Right kidney (tissue), 1 donor: ENCODE measurements at regions not wholly inside any gene's neighbourhood (a gene's known extent, or its start where the extent isn't known, plus 50 kb on each side); places are given as distances from the start of the nearest gene placed in this dataset.
A peak's percentile ranks its signal among the peaks of the same experiment; 100 is the strongest.
"Not testable (repeated sequence)": the region's sequence is repeated elsewhere in the genome, so short reads cannot be mapped to it uniquely, and the experiment has no call there.

ENCODE experiments used
- DNase-seq: peaks from one replicate; pipeline ENCODE4 v3.0.0-alpha.2; 2016

DNA sequence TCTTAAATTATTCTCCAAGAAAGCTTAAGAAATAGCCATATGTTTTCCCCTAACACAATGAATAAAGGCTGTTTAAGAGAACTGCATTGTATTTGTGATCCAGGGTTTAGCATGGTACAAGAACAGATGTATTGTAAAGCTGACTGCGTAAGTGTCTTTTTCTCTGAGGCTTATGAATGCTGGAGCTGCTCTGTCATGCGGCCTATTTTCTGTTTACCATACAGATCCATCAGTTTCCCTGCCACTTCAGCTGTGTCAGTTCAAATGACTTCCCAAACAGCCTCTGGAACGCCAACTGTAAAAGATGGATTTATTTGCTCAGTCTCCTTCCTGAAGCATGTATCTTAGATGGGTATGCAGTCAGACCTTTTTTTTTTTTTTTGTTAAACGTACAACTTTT, 419.3 kb upstream of the HS3ST5 start:
- no peak for DNase-seq

DNA sequence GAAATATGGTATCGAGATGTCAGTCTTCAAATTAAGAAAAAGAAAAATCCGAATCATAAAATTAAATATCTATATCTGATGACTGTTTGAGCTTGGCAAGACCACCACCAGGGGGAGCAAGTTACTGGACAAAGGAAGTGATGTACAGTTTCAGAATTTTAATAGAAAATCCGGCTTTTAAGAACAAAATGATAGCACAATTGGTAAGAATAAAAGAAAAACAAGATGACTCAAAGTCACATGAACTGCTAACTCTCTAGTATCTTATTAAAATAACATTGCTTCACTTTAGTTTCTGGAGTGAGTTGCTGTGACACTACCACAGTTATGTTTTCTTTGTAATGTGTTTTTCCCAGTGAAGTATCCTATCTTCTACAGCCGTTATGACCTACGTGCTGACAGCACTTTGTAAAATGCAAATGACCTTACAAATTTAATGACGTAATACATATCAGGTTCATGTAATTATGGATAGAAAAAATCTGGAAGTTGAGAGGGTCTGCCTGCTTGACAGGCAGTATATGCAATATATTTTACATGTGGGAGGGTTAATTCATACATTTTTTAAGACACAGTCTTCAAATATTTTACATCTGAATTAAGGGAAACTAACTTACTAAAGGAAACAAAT, 405.3 kb upstream of the HS3ST5 start:
- peak; percentile 8 for DNase-seq

GRCh38 chr6:114740547-114740946, 397.7 kb upstream of the HS3ST5 start:
- no peak for DNase-seq

DNA sequence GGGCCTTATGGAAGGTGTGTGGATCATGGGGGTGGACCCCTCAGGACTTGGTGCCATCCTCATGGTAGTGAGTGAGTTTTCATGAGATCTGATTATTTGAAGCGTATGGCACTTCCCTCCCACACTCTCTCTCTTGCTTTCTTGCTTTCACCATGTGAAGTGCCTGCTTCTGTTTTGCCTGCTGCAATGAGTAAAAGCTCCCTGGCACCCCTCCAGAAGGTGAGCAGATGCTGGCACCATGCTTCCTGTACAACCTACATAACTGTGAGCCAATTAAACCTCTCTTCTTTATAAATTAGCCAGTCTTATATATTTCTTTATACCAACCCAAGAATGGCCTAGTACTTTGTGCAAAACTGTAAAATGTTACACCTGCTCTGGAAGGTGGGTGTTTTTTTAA, 396.8 kb upstream of the HS3ST5 start:
- no peak for DNase-seq

- DNase-seq = no peak
Observed at GRCh38 chr6:114735025-114735735, 392.4 kb upstream of the HS3ST5 start.

GRCh38 chr6:114733596-114733995, 390.8 kb upstream of the HS3ST5 start:
- no peak for DNase-seq

GRCh38 chr6:114718716-114719270, 376.0 kb upstream of the HS3ST5 start:
- no peak for DNase-seq

DNA sequence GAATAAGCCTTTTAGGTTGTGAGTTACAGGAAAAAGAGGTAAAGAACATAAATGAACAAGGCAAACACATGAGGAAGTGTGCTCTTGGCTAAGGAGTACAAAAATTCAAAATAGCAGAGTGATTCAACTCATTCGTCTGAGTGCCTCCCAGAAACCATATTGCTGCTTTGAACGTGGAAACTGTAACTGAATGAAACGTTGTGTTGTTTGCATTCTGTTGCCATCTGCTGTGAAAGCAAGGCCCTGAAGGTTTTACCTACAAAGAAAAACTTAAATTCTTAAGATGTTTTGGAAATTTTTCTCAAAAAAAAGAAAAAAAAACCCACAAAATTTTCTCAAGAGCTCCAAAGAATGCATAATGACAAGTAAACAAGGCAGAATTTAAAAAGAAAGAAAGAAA, 375.4 kb upstream of the HS3ST5 start:
- no peak for DNase-seq

DNA sequence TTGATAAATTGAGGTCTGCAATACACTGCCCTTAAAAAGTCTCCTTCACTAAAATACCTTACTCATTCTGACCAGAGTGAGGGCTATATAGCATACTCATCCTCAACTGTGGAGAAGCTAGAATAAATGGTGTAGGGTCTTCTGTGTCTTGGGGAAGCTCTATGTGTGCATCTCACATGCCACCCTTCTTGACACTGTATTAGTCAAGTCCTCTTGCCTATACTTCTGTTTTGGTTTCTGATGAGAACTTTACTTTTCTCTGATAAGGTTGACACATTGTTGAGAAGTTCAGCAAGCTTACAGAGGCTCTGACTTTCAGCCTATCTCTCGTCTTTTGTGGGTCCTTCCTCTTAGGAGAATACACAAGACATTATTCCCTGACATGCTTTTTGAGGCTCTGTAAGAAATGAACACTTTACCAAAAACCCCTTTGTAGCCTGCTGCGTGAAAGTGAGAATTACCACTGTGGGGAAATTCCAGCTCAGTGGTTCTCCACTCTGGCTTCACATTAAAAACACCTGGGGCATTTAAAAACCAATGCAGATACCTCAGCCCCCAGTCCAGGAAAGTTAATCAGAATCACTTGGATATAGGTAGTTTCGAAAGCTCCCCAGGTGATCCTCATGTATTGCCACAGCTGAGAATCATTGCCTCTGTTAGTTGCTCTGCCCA, 372.1 kb upstream of the HS3ST5 start:
- DNase-seq = no peak

DNA sequence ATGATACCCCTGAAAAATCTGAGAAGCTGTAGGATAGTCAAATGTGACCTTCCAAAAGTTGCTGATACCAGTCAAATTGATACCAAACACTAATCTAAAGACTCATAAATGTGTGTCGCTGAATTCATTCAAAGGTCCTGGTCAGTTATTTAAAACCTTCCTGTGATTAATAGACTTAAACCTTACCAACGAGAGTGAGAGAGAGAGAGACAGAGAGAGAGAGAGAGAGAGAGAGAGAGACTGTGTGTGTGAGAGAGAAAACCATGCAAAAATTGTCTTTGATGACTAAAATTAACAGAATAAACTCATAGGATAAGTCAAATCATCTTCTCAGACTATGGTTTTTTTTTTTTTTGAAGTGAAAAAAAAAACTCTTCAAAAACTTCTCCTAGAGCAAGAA, 370.9 kb upstream of the HS3ST5 start:
- DNase-seq = no peak

DNA sequence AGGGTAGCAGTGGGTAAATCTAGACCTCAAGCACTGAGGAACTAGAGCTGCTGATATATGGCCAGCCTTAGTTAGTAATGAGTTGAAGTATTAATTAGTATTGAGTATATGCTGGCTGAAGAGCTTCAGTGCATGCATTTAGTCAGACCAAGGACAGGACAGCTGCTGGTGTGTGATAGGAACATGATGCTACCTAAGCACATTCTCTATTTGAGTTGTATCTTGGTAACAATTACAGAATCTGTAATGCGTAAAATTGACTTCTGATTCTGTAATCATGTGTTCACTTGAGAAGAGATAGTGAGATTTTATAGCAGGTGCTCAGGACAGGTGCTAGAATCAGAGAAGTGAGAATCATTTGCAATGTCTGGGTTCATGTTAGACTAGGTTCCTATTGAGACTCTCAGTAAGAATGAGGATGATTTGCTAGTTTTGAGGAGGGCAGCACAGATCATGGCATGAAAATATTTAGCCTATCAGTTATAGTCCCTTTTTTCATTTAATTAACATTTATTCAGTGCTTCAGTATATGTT, 369.4 kb upstream of the HS3ST5 start:
- no peak for DNase-seq

DNA sequence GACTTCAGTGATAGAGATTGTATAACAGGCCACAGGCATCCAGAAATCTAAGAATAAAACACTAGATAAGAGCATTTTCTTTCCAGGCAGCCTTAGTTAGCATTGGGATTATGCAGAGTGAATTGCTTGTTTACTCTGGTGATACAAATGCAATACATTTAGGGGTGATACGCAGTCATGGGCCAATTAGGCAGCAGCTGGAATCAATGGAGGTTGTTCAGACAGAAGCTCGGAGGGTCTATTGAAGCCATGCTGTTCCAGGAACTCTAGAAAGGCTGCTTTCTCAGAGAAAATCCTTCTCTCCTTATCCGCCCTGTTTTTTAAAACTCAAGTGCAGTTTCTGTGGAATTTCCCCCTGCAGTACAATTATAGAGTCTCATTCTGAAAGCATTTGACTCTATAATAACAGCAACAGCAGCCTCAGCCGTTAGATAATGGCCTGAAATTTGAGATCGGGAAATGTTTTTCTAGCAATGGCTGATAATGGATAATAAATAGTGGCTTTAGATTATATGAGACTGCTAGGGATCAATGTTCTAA, 364.3 kb upstream of the HS3ST5 start:
- no peak for DNase-seq

DNA sequence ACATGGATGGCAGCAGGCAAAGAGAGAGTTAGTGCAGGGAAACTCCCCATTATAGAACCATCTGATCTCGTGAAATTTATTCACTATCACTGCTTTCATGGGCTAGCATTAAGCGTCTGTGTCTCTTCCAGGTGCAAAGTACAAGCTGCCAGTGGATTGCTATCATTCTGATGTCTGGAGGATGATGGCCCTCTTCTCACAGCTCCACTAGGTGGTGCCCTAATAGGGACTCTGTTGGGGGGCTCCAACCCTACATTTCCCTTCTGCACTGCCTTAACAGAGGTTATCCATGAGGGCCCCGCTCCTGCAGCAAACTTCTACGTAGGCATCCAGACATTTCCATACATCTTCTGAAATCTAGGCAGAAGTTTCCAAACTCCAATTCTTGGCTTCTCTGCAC, 347.8 kb upstream of the HS3ST5 start:
- no peak for DNase-seq

- DNase-seq = no peak
Observed at GRCh38 chr6:114659513-114659912, 316.7 kb upstream of the HS3ST5 start.

GRCh38 chr6:114651611-114652010, 308.8 kb upstream of the HS3ST5 start:
- DNase-seq = no peak

DNA sequence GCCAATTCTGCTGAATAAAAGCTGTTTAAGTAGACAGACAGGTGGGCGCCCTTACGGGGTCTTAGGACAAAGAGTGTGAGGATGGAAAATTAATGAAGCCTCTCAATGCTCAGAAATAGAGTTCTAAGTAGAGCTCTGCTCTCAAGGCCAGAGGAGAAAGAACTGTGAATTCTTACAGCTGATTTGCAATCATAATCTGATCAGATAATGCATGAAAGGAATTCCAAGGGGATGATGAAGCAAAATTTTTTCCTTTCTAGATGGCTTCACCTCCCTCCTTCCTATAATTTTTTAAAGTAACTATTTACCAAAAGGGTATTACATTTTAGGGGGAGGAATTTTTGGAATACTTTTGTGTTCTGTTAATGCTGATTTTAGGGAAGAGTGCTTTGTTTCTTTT, 308.1 kb upstream of the HS3ST5 start:
- no peak for DNase-seq

DNA sequence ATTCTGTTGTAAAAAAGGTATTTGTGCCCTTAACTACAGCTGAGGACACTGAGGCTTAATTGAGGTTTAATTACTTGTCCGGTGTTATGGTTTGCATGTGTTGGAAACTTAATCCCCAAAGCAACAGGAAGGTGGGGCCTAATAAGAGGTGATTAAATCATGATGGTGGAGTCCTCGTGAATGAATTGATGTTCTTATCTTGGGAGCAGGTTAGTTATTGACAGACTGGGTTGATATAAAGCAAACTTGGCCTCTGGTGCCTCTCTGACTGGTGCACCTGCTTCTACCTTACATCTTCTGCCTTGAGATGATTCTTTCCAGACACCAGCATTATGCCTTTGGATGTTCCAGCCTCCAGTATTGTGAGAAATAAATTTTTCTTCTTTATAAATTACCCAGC, 306.5 kb upstream of the HS3ST5 start:
- DNase-seq = no peak

DNA sequence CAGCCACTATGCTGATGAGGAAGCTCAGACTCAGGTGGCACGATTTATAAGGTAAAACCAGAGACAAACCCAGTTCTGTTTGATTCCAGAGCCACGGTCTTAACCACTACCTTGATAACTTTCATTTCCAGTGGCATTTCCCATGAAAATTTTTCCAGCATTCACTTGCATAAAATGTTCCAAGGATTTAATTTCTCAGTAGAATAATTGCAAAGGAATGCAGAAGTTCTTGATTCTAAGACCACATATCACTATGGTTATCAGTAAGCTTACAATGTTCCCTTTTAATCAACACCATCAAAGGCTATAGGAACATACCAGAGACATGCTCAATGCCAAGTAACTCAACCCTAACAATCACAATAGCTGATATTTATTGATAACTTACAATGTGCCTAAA, 306.0 kb upstream of the HS3ST5 start:
- no peak for DNase-seq

DNA sequence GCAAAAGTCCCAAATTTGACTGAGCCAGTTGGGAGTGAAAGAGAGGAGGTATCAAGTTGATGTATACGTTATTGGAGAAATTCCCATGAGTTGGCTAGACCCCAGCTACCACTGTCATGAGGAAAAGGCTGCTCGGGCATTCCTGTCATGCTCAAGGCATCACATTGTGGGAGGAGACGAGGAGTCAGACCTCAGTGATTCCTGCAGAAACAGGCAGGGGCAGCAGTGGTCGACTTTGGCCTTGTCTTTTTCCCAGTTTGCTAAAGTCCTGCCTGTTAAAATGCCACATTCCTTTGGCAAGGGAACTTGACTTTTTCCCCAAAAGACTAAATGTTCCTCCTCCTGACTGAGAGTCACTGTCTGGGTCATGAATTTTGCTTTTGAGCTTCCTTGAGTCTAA, 295.5 kb upstream of the HS3ST5 start:
- DNase-seq = no peak

DNA sequence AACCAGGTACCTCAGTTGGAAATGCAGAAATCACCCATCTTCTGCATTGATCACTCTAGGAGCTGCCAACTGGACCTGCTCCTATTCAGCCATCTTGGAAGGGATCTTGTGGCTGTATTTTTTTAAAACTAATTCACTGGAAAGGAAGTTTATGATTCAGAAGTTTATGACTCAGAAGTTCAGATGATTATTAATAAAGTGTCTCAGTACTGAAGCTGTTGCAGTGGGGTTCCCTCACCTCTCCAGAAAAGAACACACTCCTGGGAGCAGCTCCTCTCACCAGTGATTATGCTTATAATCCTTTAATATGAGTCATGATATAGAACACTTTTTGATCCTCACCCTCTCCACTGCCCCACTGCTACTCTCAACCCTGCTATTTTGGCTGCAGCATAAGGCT, 291.2 kb upstream of the HS3ST5 start:
- DNase-seq = no peak

GRCh38 chr6:114626226-114626625, 283.4 kb upstream of the HS3ST5 start:
- not testable (repeated sequence) for DNase-seq

GRCh38 chr6:114619621-114620200, 276.9 kb upstream of the HS3ST5 start:
- no peak for DNase-seq

GRCh38 chr6:114611696-114612095, 268.9 kb upstream of the HS3ST5 start:
- DNase-seq = no peak
